GM18907 (cell line): ENCODE measurements at regions not wholly inside any gene's neighbourhood (a gene's known extent, or its start where the extent isn't known, plus 50 kb on each side); places are given as distances from the start of the nearest gene placed in this dataset.

ENCODE experiments used
- ATAC-seq: cut with Tn5 transposase; IDR thresholded peaks from one replicate; pipeline ENCODE4 v1.9.1; 2021; ENCODE audit warnings: mild to moderate bottlenecking, moderate library complexity; ENCODE audit not compliant: unreplicated experiment

- ATAC-seq = no peak
Measured at GRCh38 chr10:30256084-30256483, 93.0 kb downstream of the MTPAP start.

GRCh38 chr10:30254926-30255325 lies 94.2 kb downstream of the MTPAP start:
- ATAC-seq = no peak

GRCh38 chr10:30248728-30249127 lies 100.3 kb downstream of the MTPAP start:
- ATAC-seq = no peak

- ATAC-seq = no peak
Measured at GRCh38 chr10:30247704-30248103, 101.4 kb downstream of the MTPAP start.

GRCh38 chr10:30241422-30242110 lies 107.5 kb downstream of the MTPAP start:
- no peak for ATAC-seq

GRCh38 chr10:30238836-30239235 lies 110.2 kb downstream of the MTPAP start:
- ATAC-seq = no peak

GRCh38 chr10:30233186-30233959 lies 115.7 kb downstream of the MTPAP start:
- ATAC-seq = no peak

- no peak for ATAC-seq
Measured at GRCh38 chr10:30231709-30232108, 117.4 kb downstream of the MTPAP start.

GRCh38 chr10:30231071-30231652 lies 117.9 kb downstream of the MTPAP start:
- no peak for ATAC-seq

- ATAC-seq = no peak
Measured at GRCh38 chr10:30229536-30229935, 119.5 kb downstream of the MTPAP start.

- ATAC-seq = no peak
Measured at GRCh38 chr10:30228417-30229036, 120.6 kb downstream of the MTPAP start.

GRCh38 chr10:30227481-30227880 lies 121.6 kb downstream of the MTPAP start:
- ATAC-seq = no peak

- ATAC-seq = no peak
Measured at GRCh38 chr10:30219971-30220751, 128.9 kb downstream of the MTPAP start.

- no peak for ATAC-seq
Measured at GRCh38 chr10:30216821-30217220, 132.3 kb downstream of the MTPAP start.

GRCh38 chr10:30215623-30216022 lies 133.5 kb downstream of the MTPAP start:
- no peak for ATAC-seq

GRCh38 chr10:30215141-30215540 lies 133.9 kb downstream of the MTPAP start:
- ATAC-seq = no peak

- no peak for ATAC-seq
Measured at GRCh38 chr10:30210296-30210695, 138.8 kb downstream of the MTPAP start.

GRCh38 chr10:30208330-30208729 lies 140.7 kb downstream of the MTPAP start:
- no peak for ATAC-seq

- ATAC-seq = no peak
Measured at GRCh38 chr10:30207485-30208052, 141.5 kb downstream of the MTPAP start.

GRCh38 chr10:30200017-30200415 lies 140.6 kb upstream of the JCAD start:
- ATAC-seq = no peak
